Peyer's patch (tissue), 4 donors: ENCODE measurements at regions not wholly inside any gene's neighbourhood (a gene's known extent, or its start where the extent isn't known, plus 50 kb on each side); places are given as distances from the start of the nearest gene placed in this dataset.

Experiments
- DNase-seq, 3 donors: peaks; one replicate each; pipeline ENCODE4 v3.0.0-alpha.2; 2017 to 2019
- H3K27ac ChIP-seq, 4 donors: fragments of 200-600 bp; sonication (generic); one replicate each; pipeline ENCODE4 v1.5.1; 2016 to 2019
- H3K27me3 ChIP-seq, 2 donors: fragments of 200-600 bp; sonication (generic); one replicate each; pipeline ENCODE4 v1.5.1; 2019
- H3K36me3 ChIP-seq, 3 donors: fragments of 200-600 bp; sonication (generic); one replicate each; pipeline ENCODE4 v1.5.1; 2016 to 2019
- H3K4me1 ChIP-seq, 4 donors: fragments of 200-600 bp; sonication (generic); one replicate each; pipeline ENCODE4 v1.5.1; 2016 to 2019
- H3K4me3 ChIP-seq, 4 donors: fragments of 200-600 bp; sonication (generic); 1 replicate in 3 of 4; 2 replicates in 1 of 4; pipeline ENCODE4 v1.5.1; 2016 to 2019; ENCODE audit warnings: mild to moderate bottlenecking in 1 of 4
- H3K9me3 ChIP-seq, 4 donors: fragments of 200-600 bp; sonication (generic); one replicate each; pipeline ENCODE4 v1.5.1; 2016 to 2019; ENCODE audit warnings: mild to moderate bottlenecking in 1 of 4
- CTCF ChIP-seq, 6 experiments: fragments of 450-650 bp in 4 of 6; fragments of 200-600 bp in 2 of 6; sonication (generic) in 1 of 6; IDR thresholded peaks; one replicate each; pipeline ENCODE4 v1.5.1; 2017 to 2019; ENCODE audit warnings: antibody characterized with exemption in 6 of 6, mild to moderate bottlenecking in 3 of 6, moderate library complexity in 1 of 6
- POLR2A ChIP-seq, 2 donors: fragments of 450-650 bp; IDR thresholded peaks; one replicate each; pipeline ENCODE4 v1.5.1; 2017; ENCODE audit warnings: antibody characterized with exemption in 2 of 2, mild to moderate bottlenecking in 2 of 2, moderate library complexity in 2 of 2

- TF ChIP-seq CTCF (IDR thresholded peaks at IDR 0.05) (no peak), POLR2A (IDR thresholded peaks at IDR 0.05) (no peak)
- Histone ChIP-seq H3K9me3 (no peaks in the 10 kb centered on the region), H3K4me1 (no peaks in the 10 kb centered on the region), H3K4me3 (no peak overlapping the region), H3K27ac (no peak overlapping the region), H3K36me3 (no peaks in the 10 kb centered on the region), H3K27me3 (no peaks in the 10 kb centered on the region)
- no peak for DNase-seq
These were observed 321.5 kb upstream of the GHITM start for GRCh38 chr10:83817797-83818196.

GRCh38 chr10:83819609-83820008, 319.7 kb upstream of the GHITM start:
- no peak overlapping the region for H3K27ac ChIP-seq
- no peaks in the 10 kb centered on the region for H3K9me3 ChIP-seq
- H3K4me1 ChIP-seq, result no peaks in the 10 kb centered on the region
- DNase-seq, result no peak
- H3K27me3 ChIP-seq, result no peaks in the 10 kb centered on the region
- H3K36me3 ChIP-seq, result no peaks in the 10 kb centered on the region
- no peak overlapping the region for H3K4me3 ChIP-seq
- TF ChIP-seq CTCF (IDR thresholded peaks at IDR 0.05) (no peak), POLR2A (IDR thresholded peaks at IDR 0.05) (no peak)

DNA sequence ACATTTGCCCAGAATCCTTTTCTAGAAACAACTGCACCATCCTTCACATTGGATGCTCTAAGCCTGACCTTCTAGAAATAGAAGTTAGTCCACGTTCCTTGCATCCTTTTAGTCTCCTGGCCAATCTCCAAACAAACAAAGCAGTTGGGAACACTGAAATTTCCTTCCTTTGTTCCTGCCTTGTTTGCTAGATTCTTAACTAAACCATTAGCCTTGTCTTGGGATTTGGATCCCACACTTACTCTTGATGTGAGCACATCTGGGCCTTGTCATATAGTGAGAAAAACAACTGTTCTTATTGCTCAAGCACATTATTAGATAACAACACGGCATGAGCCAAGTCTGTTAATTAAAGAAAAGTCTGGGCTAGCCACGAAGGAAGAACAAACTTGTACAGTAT, 319.3 kb upstream of the GHITM start:
- TF ChIP-seq CTCF (IDR thresholded peaks at IDR 0.05), result no peak
- no peak for TF ChIP-seq POLR2A (IDR thresholded peaks at IDR 0.05)
- no peaks in the 10 kb centered on the region for H3K27me3 ChIP-seq
- H3K4me3 ChIP-seq, result no peak overlapping the region
- no peak for DNase-seq
- H3K4me1 ChIP-seq, result no peaks in the 10 kb centered on the region
- no peaks in the 10 kb centered on the region for H3K9me3 ChIP-seq
- H3K27ac ChIP-seq, result no peak overlapping the region
- H3K36me3 ChIP-seq, result no peaks in the 10 kb centered on the region

- no peak for TF ChIP-seq POLR2A (IDR thresholded peaks at IDR 0.05)
- TF ChIP-seq CTCF (IDR thresholded peaks at IDR 0.05), result no peak
- no peak overlapping the region for H3K27ac ChIP-seq
- H3K4me1 ChIP-seq, result no peaks in the 10 kb centered on the region
- no peak overlapping the region for H3K4me3 ChIP-seq
- H3K9me3 ChIP-seq, result no peaks in the 10 kb centered on the region
- no peaks in the 10 kb centered on the region for H3K36me3 ChIP-seq
- no peak for DNase-seq
- H3K27me3 ChIP-seq, result no peaks in the 10 kb centered on the region
These were observed 315.2 kb upstream of the GHITM start for GRCh38 chr10:83824099-83824498.

- no peak overlapping the region for H3K27ac ChIP-seq
- no peak overlapping the region for H3K4me3 ChIP-seq
- H3K27me3 ChIP-seq, result no peaks in the 10 kb centered on the region
- no peaks in the 10 kb centered on the region for H3K36me3 ChIP-seq
- TF ChIP-seq POLR2A (IDR thresholded peaks at IDR 0.05), result no peak
- TF ChIP-seq CTCF (IDR thresholded peaks at IDR 0.05), result no peak
- H3K9me3 ChIP-seq, result no peaks in the 10 kb centered on the region
- no peaks in the 10 kb centered on the region for H3K4me1 ChIP-seq
- no peak for DNase-seq
These were observed 305.2 kb upstream of the GHITM start for GRCh38 chr10:83834096-83834495.
